PC-9 (cell line): ENCODE measurements at regions not wholly inside any gene's neighbourhood (a gene's known extent, or its start where the extent isn't known, plus 50 kb on each side); places are given as distances from the start of the nearest gene placed in this dataset.

Experiments
- EZH2 ChIP-seq: fragments of 200-600 bp; sonication (generic); IDR thresholded peaks from 2 replicates; pipeline ENCODE4 v1.8.0; 2017; ENCODE audit warnings: antibody characterized with exemption, low read depth
- TF ChIP-seq, protein P1 (sequence below): fragments of 200-600 bp; sonication (generic); conservative IDR thresholded peaks from 2 replicates; pipeline ENCODE4 v1.6.1; 2017; ENCODE audit warnings: mixed run types, antibody characterized with exemption, mild to moderate bottlenecking, moderate library complexity

DNA sequence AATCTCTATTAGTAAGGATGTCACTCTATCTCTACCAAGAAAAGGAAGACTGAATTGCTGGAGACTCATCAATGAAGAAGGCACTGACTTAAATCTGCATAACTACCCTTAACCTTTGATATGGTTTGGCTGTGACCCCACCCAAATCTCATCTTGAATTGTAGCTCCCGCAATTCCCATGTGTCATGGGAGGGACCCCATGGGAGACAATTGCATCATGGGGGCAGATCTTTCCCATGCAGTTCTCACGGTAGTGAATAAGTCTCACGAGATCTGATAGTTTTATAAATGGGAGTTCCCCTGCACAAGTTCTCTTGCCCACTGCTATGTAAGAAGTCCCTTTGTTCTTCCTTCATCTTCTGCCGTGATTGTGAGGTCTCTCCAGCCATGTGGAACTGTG is 73.4 kb upstream of the PPM1H start:
- TF ChIP-seq, protein P1, sequence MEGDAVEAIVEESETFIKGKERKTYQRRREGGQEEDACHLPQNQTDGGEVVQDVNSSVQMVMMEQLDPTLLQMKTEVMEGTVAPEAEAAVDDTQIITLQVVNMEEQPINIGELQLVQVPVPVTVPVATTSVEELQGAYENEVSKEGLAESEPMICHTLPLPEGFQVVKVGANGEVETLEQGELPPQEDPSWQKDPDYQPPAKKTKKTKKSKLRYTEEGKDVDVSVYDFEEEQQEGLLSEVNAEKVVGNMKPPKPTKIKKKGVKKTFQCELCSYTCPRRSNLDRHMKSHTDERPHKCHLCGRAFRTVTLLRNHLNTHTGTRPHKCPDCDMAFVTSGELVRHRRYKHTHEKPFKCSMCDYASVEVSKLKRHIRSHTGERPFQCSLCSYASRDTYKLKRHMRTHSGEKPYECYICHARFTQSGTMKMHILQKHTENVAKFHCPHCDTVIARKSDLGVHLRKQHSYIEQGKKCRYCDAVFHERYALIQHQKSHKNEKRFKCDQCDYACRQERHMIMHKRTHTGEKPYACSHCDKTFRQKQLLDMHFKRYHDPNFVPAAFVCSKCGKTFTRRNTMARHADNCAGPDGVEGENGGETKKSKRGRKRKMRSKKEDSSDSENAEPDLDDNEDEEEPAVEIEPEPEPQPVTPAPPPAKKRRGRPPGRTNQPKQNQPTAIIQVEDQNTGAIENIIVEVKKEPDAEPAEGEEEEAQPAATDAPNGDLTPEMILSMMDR: no peak
- no peak for TF ChIP-seq EZH2
